Sigmoid colon (tissue), 4 donors: ENCODE measurements at regions not wholly inside any gene's neighbourhood (a gene's known extent, or its start where the extent isn't known, plus 50 kb on each side); places are given as distances from the start of the nearest gene placed in this dataset.

Experiments used
- CTCF ChIP-seq, 4 experiments: fragments of 450-650 bp in 3 of 4; fragments of 200-600 bp in 1 of 4; IDR thresholded peaks; one replicate each; pipeline ENCODE4 v1.5.1; 2016 to 2019; ENCODE audit warnings: antibody characterized with exemption in 4 of 4, mild to moderate bottlenecking in 3 of 4, moderate library complexity in 2 of 4
- EP300 ChIP-seq, 4 donors: sonication (generic); formaldehyde crosslinking; IDR thresholded peaks; one replicate each; pipeline ENCODE4 v1.6.1; 2017; ENCODE audit warnings: antibody characterized with exemption in 4 of 4
- POLR2A ChIP-seq, 2 donors: fragments of 450-650 bp; IDR thresholded peaks; one replicate each; pipeline ENCODE4 v1.6.1; 2016; ENCODE audit warnings: antibody characterized with exemption in 2 of 2, mild to moderate bottlenecking in 2 of 2, moderate library complexity in 2 of 2
- POLR2AphosphoS5 ChIP-seq, 4 donors: sonication (generic); formaldehyde crosslinking; IDR thresholded peaks; one replicate each; pipeline ENCODE4 v1.6.1; 2017; ENCODE audit warnings: antibody characterized with exemption in 4 of 4

DNA sequence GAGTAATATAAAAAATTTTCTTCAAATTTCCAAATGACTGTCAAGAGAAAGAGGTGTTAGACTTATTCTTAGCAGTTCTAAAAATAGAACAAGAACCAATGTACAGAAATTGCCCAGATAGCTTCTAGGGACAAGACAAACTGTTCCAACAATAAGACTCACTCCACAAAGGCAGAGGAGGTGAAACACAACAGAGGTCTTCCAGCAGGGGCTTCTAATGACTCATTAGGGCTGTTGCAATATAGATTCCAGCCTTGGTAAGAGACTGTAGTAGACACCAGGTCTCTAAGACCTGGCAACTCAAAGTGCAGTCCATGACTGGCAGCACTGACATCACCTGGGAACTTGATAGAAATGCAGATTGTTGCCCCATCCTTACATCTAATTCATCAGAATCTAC, 134.6 kb upstream of the VLDLR start:
- TF ChIP-seq EP300 (IDR thresholded peaks at IDR 0.05) (no peak), CTCF (IDR thresholded peaks at IDR 0.05) (no peak), POLR2AphosphoS5 (IDR thresholded peaks at IDR 0.05) (no peak), POLR2A (IDR thresholded peaks at IDR 0.05) (no peak)
